ENCODE measurements at regions not wholly inside any gene's neighbourhood (a gene's known extent, or its start where the extent isn't known, plus 50 kb on each side); places are given as distances from the start of the nearest gene placed in this dataset.
"Not testable (repeated sequence)": the region's sequence is repeated elsewhere in the genome, so short reads cannot be mapped to it uniquely, and the experiment has no call there.

DNA sequence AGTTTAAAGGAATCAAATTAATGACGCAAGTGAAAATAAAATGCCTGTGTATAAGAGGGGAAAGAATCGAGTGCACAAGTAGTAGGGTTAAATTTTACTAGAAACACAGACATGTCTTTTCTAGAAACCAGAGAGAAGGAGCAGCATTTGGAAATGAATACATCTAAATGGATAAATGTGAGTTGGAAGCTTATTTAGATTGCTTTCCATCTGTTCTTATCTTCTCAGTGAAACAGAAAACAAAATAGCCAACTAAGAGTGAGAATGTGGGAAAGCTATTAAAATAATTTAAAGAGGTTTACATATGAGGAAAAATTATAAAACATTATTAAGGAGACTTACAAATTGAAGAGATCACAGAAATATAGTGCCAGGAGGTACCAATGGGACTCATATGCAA lies 1818.9 kb upstream of the FLRT2 start:
- H3K27ac Mint-ChIP-seq (ENCODE audit: unreplicated experiment), result no peak overlapping the region
- no peak overlapping the region for H3K4me3 Mint-ChIP-seq
- no peaks in the 10 kb centered on the region for H3K27me3 Mint-ChIP-seq (ENCODE audit: low read depth)
- H3K9me3 Mint-ChIP-seq, result peaks cover 5% of the 10 kb centered on the region
- DNase-seq (ENCODE audit: low read depth, low spot score), result no peak
- peaks cover 4% of the 10 kb centered on the region for H3K4me1 Mint-ChIP-seq
- H3K36me3 Mint-ChIP-seq (ENCODE audit: low read depth), result no peaks in the 10 kb centered on the region
- TF ChIP-seq CTCF (conservative IDR thresholded peaks at IDR 0.05), result no peak

DNA sequence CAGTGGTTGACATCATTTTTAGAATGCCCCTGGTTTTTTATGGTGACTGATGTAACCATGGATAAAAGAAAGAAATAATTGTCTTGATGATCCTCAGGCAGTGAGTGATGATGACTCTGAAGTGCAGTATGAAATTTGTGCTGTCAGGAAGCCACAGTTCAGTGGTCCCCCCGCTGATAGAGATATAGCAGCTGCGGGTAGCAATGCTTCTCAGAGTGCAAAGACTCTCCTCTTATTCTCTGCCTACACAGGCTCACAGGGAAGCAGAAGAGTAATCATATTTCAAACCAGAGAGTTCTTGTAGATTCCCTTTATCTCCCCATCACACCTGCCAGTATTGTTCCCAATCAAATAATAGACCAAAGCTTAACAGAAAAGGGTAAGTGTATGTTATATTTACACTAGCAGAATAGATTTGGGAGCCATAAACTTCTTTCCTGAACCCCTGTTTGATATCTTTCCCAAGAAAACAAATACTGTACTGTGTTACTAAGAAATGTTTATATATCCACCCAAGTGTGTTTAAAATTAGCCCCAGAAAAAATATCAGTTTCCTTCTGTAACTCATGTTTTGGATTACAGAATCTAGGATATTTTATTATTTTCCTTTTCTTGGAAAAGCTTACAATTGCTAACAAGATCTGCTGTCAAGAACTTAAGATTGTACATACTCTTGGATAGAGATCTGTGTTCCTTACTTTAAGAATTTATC lies 1817.4 kb upstream of the FLRT2 start:
- H3K4me1 Mint-ChIP-seq, result no peaks in the 10 kb centered on the region
- no peak overlapping the region for H3K4me3 Mint-ChIP-seq
- H3K36me3 Mint-ChIP-seq (ENCODE audit: low read depth), result no peaks in the 10 kb centered on the region
- H3K9me3 Mint-ChIP-seq, result peaks cover 5% of the 10 kb centered on the region
- no peak for DNase-seq (ENCODE audit: low read depth, low spot score)
- no peak for TF ChIP-seq CTCF (conservative IDR thresholded peaks at IDR 0.05)
- H3K27me3 Mint-ChIP-seq (ENCODE audit: low read depth), result no peaks in the 10 kb centered on the region
- no peak overlapping the region for H3K27ac Mint-ChIP-seq (ENCODE audit: unreplicated experiment)

GRCh38 chr14:83713732-83714131 lies 1816.2 kb upstream of the FLRT2 start:
- no peaks in the 10 kb centered on the region for H3K4me1 Mint-ChIP-seq
- no peak overlapping the region for H3K27ac Mint-ChIP-seq (ENCODE audit: unreplicated experiment)
- TF ChIP-seq CTCF (conservative IDR thresholded peaks at IDR 0.05), result no peak
- no peak for DNase-seq (ENCODE audit: low read depth, low spot score)
- H3K36me3 Mint-ChIP-seq (ENCODE audit: low read depth), result no peaks in the 10 kb centered on the region
- H3K9me3 Mint-ChIP-seq, result peaks cover 4% of the 10 kb centered on the region
- no peak overlapping the region for H3K4me3 Mint-ChIP-seq
- H3K27me3 Mint-ChIP-seq (ENCODE audit: low read depth), result no peaks in the 10 kb centered on the region

DNA sequence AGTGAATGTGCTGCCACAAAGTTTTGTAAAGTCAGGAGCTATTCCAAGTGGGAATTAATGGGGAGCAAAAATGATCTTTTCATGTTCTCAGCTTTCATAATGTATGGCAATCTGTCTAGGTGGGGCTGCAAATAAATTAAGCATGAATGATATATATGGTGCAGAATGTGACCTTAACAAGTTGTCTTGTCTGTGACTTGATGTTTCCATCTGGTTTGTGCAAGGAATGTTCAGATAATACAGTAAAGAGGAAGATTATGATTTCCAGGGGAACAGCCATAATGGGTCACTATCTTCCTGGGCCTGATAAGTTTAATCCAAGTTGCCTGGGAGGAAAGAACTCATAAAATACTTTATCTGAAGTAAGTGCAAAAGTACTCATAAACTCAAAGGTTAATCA lies 1815.8 kb upstream of the FLRT2 start:
- H3K4me1 Mint-ChIP-seq, result no peaks in the 10 kb centered on the region
- no peaks in the 10 kb centered on the region for H3K36me3 Mint-ChIP-seq (ENCODE audit: low read depth)
- H3K27ac Mint-ChIP-seq (ENCODE audit: unreplicated experiment), result no peak overlapping the region
- TF ChIP-seq CTCF (conservative IDR thresholded peaks at IDR 0.05), result no peak
- peaks cover 1% of the 10 kb centered on the region for H3K9me3 Mint-ChIP-seq
- no peak for DNase-seq (ENCODE audit: low read depth, low spot score)
- H3K4me3 Mint-ChIP-seq, result no peak overlapping the region
- H3K27me3 Mint-ChIP-seq (ENCODE audit: low read depth), result no peaks in the 10 kb centered on the region

DNA sequence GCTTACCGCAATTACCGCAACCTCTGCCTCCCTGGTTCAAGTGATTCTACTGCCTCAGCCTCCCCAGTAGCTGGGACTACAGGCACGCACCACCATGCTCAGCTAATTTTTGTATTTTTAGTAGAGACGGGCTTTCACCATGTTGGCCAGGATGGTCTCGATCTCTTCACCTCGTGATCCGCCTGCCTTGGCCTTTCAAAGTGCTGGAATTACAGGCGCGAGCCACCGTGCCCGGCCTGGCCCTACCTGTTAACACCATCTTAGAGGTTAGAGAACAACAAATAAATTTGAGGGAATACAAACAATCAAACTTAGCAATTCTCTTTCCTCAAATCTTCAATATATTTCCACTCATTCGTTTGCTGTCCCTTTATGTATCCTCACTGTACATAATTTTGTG lies 1810.5 kb upstream of the FLRT2 start:
- not testable (repeated sequence) for H3K9me3 Mint-ChIP-seq; H3K27me3 Mint-ChIP-seq (ENCODE audit: low read depth); H3K4me3 Mint-ChIP-seq; H3K36me3 Mint-ChIP-seq (ENCODE audit: low read depth); H3K4me1 Mint-ChIP-seq; DNase-seq (ENCODE audit: low read depth, low spot score); H3K27ac Mint-ChIP-seq (ENCODE audit: unreplicated experiment)

DNA sequence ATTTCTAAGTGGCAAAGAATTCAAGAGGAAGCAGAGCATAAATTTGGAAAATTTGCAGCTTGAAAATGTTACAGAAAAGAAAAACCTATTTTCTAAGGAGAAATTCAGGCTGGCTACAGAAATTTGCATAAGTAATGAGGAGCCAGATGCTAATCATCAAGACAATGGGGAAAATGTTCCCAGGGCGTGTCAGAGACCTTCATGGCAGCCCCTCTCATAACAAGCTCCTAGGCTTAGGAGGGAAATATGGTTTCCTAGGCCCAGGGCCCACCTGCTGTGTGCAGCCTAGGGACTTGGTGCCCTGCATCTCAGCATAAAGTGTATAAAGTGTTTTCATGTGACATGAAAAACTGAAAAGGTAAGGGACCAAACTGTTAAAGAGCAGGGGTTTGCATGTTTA lies 1796.3 kb upstream of the FLRT2 start:
- Mint-ChIP-seq H3K4me1 (no peaks in the 10 kb centered on the region), H3K27me3 (ENCODE audit: low read depth) (no peaks in the 10 kb centered on the region), H3K27ac (ENCODE audit: unreplicated experiment) (no peak overlapping the region), H3K4me3 (no peak overlapping the region), H3K9me3 (peaks cover 11% of the 10 kb centered on the region), H3K36me3 (ENCODE audit: low read depth) (no peaks in the 10 kb centered on the region)
- no peak for DNase-seq (ENCODE audit: low read depth, low spot score)
- no peak for TF ChIP-seq CTCF (conservative IDR thresholded peaks at IDR 0.05)
